GM21576 (cell line): ENCODE measurements at regions not wholly inside any gene's neighbourhood (a gene's known extent, or its start where the extent isn't known, plus 50 kb on each side); places are given as distances from the start of the nearest gene placed in this dataset.
"Not testable (repeated sequence)": the region's sequence is repeated elsewhere in the genome, so short reads cannot be mapped to it uniquely, and the experiment has no call there.

Source experiments
- ATAC-seq: cut with Tn5 transposase; IDR thresholded peaks from one replicate; pipeline ENCODE4 v1.9.1; 2021; ENCODE audit warnings: mild to moderate bottlenecking, moderate library complexity; ENCODE audit not compliant: unreplicated experiment

DNA sequence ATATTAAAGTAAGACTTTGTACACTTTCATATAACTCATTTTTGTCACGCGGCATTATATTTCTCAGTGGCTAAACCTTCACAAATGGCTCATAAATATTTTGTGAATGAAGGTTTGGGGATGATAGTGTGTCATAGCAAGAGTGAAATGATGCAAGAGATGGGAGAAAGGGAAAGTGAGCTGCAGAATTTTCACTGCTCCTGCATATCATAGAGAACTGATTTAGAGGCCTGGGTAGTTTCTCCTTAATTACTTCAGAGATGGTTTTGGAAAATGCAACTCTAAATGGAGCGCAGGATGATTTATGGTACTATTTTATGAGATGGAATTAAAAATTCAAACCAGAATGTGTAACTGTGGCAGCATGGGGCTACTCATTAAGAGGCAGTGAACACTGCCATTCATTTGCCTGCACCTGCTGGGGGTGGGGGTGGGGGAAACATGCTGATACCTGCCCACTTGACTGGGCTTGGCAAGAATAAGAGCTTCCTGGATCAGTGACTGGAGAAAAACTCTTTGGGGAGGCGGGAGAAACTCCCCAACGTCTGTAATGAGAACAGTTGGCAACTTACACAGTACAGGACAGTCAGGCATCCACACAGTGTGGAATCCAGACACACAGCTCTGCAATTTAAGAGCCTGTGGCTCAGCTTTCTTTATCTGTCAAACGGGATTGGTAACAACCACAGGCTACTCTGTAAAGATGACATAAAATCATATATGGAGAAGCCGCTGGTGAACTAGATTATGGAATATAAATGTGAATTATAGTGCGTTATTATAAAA is 941.9 kb downstream of the SLC4A3 start:
- no peak for ATAC-seq

DNA sequence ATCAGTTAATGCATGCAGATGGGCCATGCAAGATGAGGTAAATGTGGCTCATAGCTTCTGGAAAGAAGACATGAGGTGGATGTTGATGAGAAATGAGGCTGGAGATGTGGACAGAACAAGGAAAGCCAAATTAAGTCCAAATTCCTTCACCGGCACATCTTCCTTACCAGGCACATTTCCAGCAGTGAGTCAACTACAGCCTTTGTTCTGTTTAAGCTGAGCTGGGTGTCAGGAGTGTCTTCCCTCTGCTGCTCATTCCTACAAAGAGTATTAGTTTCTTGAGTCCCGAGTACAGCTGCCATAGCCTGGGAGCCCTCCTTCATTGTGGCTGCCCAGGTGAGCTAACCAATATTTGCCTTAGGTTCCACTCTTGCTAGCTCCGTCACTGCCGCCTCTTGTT is 945.0 kb downstream of the SLC4A3 start:
- no peak for ATAC-seq

DNA sequence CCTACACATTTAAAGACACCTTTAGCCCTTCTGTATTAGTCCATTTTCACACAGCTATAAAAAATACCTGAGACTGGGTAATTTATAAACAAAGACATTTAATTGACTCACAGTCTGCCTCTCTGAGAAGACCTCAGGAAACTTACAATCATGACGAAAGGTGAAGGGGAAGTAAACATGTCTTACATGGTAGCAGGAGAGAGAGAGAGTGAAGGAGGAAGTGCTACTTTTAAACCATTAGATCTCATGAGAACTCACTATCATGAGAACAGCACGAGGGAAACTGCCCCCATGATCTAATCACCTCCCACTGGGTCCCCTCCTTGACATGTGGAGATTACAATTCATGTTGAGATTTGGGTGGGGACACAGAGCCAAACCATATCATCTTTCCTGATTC is 946.6 kb downstream of the SLC4A3 start:
- ATAC-seq: no peak

- ATAC-seq: no peak
Measured at GRCh38 chr2:220575963-220576362, 948.5 kb downstream of the SLC4A3 start.

DNA sequence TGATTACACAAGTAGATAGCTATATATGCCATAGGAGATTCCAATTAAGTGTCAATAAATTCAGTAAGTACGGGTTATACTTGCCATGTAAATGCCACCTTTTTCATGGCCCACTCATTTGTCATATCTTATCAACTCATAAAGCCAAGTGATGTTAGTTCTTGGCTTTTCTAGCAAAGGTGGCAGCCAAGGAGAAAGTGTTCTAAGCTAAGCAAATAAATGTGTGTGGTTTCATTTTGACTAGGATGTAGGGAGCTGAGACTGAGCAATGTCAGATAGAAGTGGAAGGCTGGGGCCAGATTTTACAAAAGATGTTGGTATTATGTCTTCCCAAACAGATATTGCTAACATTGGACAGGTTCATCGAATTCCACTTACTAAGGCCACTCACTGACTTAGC is 952.0 kb downstream of the SLC4A3 start:
- ATAC-seq: no peak

- ATAC-seq: no peak
Measured at GRCh38 chr2:220580113-220580512, 952.7 kb downstream of the SLC4A3 start.

- no peak for ATAC-seq
Measured at GRCh38 chr2:220583725-220584124, 956.3 kb downstream of the SLC4A3 start.

- no peak for ATAC-seq
Measured at GRCh38 chr2:220585241-220585640, 957.8 kb downstream of the SLC4A3 start.

- no peak for ATAC-seq
Measured at GRCh38 chr2:220586980-220587530, 959.6 kb downstream of the SLC4A3 start.

- no peak for ATAC-seq
Measured at GRCh38 chr2:220588148-220588547, 960.7 kb downstream of the SLC4A3 start.

DNA sequence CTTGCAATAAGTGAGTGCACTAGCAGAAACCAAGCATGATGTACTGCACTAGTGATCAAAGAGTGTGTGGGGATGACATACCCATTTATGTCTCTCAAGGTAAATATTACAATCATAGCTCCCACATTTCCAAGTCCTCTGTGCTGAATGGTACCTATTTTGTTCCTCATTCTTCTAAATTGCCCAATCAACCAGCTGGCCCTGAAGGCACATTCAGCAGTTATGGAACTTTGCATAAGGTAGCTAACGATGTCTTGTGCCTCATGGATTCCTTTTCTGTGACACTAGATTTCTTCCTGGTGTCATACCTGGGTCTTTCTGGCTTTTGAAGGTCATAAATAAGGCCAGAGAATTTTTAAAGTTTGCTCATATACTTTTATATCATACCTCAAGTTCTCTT is 963.0 kb downstream of the SLC4A3 start:
- ATAC-seq: no peak

GRCh38 chr2:220593526-220593925 is 966.1 kb downstream of the SLC4A3 start:
- ATAC-seq: no peak

DNA sequence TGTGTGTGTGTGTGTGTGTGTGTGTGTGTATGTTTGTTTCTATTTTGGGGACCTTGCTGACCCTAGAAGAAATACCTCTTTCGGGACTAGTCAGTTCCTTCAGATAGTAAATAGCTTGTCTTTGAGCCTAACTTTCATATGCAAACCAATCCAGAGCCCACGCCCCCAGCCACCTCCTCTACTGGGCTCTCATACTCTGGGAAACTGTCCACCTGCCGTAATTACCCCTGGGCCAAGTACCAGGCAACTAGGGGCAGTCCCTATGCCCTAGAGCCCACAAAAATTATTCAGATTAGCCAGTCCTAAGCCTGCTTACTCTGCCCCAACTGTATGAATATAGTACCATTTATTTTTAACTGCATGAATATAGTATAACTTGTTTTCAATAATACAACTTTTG is 970.4 kb downstream of the EPHA4 start:
- no peak for ATAC-seq

GRCh38 chr2:220613004-220613403 is 959.1 kb downstream of the EPHA4 start:
- ATAC-seq: not testable (repeated sequence)

- ATAC-seq: no peak
Measured at GRCh38 chr2:220614064-220614463, 958.0 kb downstream of the EPHA4 start.

GRCh38 chr2:220619525-220620220 is 952.4 kb downstream of the EPHA4 start:
- ATAC-seq: no peak

DNA sequence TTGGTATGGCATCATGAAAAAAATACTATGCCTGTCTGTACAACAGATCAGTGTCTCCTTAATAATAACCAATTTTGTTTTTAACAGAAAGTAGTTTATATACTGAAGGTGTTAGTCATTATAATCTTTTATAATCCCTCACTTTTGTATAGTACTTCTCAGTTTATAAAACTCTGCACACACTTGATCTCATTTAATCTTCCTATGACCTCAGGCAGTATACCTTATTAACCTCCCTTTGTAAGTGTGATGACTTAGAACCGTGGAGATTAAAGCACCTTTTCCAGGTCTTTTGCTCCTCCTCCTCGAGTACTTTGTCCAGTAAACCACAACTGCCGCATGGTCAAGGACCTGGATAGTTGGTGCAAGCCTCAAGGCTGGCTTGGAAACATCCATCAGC is 945.5 kb downstream of the EPHA4 start:
- no peak for ATAC-seq

GRCh38 chr2:220628252-220628651 is 943.9 kb downstream of the EPHA4 start:
- ATAC-seq: no peak

DNA sequence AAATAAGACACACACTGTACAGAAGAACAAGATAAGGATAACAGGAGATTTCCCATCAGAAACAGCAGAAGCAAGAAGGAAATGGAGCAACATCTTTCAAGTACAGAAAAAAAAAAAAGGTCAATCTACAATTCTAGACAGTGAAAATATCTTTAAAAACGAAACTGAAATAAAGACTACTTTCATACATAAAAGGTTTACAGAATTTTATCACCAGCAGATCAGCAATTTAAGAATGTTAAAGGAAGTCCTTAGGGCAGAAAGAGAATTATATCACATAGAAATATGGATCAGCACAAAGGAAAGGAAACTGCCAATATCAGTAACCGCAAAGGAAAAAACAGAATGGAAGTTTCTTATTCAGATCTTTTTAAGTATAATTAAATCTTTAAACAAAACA is 931.0 kb downstream of the EPHA4 start:
- ATAC-seq: no peak

- ATAC-seq: no peak
Measured at GRCh38 chr2:220646424-220646823, 925.7 kb downstream of the EPHA4 start.

GRCh38 chr2:220648628-220649027 is 923.5 kb downstream of the EPHA4 start:
- no peak for ATAC-seq

- ATAC-seq: no peak
Measured at GRCh38 chr2:220653776-220654175, 918.3 kb downstream of the EPHA4 start.
